ENCODE measurements at regions not wholly inside any gene's neighbourhood (a gene's known extent, or its start where the extent isn't known, plus 50 kb on each side); places are given as distances from the start of the nearest gene placed in this dataset.
"Not testable (repeated sequence)": the region's sequence is repeated elsewhere in the genome, so short reads cannot be mapped to it uniquely, and the experiment has no call there.

DNA sequence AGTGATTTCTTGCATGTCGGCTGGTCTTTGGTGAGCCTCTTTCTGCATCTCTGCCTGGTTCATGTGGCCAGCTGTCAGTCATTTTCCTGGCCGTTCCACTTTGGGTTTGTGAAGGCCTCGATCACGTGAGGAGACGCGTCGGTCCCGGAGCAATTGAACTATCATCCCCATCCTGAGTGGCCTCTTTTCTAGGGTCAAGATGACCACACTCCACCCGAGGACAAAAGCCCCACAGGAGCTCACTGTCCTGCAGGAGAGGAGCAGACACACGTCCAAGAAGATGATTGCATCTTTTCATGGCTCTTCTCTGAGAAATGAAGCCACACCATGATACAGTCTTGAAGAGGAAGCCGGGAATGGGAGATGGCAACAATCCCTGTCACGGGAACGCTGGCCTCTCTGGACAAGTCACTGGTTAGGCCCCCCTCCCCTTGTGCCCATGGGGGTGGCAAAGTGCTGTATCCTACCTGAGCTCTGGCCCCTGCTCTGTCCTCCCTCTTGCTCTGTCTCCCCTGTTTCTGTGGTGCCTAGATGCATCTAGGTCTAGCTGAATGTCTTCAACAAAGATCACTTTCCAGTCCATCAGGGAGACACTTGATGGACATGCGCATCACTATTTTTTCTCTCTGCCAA, 291.4 kb upstream of the ZNF337 start:
- not testable (repeated sequence) for DNase-seq (ENCODE audit: low read depth in 2 of 2)

DNA sequence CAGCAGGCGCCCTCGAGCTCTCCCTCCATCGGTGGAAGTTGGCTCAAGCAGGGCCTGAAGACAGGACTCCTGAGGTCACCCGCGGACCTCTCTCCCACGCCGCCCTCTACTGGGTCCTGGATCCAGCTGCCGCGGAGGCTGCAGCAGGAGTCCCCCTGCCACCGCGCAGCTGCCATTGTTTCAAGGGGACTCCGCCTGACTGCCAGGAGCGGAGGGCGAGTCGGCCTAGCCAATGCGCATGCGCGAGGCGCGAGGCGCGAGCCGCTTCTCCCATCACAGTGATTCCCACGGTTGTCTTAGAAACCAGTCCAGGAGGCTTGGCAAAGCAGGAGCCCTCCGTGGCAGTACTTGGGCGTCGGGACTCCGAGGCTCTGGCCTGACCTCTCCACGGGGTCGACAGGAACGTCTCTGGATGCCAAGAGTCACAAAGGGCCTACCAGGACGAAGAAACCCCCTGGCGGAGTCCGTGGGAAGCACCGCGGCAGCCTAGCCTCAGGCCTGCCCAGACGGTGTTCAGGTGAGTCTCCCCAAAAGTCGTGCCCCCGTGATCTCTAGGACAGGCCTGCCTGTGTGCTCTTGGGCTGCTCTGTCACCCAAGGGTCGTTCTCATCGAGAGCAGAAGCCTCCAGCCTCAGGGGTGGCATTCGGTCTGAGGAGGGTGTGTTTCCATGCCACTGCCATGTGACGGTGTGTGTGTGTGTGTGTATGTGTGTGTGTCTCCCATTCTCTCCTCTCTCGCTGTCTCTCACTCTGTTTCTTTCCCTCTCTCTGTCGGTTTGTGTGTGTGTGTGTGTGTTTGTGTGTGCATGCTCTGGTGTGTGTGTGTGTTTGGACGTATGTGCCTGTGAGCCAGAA, 290.6 kb upstream of the ZNF337 start:
- peak in 1 of 2 donors; percentile 37 for DNase-seq (ENCODE audit: low read depth in 2 of 2)

DNA sequence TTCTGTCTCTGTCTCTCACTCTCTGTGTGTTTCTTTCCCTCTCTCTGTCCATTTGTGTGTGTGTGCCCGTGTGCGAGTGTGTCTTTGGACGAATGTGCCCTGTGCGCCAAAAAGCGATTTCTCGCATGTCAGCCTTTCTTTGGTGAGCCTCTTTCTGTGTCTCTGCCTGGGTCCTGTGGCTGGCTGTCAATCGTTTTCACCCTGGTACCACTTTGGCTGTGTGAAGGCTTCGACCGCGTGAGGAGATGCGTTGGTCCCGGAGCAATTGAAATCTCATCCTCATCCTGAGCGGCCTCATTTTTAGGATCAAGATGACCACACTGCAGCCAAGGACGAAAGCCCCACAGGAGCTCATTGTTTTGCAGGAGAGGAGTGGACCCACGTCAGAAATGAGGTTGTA, 288.9 kb upstream of the ZNF337 start:
- DNase-seq (ENCODE audit: low read depth in 2 of 2), result no peak

DNA sequence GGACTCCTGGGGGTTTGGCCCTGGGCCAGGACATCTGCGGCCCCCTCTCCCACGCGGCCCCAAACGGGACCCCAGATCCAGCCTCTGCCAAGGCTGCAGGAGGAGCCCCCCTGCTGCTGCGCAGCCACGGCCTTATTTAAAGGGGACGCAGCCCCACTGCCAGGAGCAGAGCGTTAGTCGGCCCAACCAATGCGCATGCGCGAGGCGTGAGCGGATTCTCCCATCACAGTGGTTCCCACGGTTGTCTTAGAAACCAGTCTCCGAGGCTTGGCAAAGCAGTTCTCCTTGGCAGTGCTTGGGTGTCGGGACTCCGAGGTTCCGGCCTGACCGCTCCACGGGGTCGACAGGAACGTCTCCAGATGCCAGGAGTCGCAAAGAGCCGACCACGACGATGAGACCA, 288.3 kb upstream of the ZNF337 start:
- peak in 1 of 2 donors; percentile 39 for DNase-seq (ENCODE audit: low read depth in 2 of 2)

DNA sequence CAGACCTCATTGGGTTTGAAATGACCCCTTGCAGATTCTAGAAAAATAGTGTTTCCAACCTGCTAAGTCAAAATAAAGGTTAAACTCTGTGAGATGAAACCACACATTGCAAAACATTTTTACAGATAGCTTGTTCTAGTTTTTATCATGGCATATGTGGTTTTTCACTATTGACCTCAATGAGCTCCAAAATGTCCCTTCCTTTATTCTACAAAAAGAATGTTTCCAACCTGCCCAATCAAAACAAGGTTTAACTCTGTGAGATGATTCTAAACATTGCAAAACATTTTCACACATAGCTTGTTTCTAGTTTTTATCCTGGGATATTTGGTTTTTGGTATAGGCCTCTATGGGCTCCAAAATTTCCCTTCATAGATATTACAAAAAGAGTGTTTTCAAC, 286.0 kb upstream of the ZNF337 start:
- DNase-seq (ENCODE audit: low read depth in 2 of 2), result not testable (repeated sequence)

DNA sequence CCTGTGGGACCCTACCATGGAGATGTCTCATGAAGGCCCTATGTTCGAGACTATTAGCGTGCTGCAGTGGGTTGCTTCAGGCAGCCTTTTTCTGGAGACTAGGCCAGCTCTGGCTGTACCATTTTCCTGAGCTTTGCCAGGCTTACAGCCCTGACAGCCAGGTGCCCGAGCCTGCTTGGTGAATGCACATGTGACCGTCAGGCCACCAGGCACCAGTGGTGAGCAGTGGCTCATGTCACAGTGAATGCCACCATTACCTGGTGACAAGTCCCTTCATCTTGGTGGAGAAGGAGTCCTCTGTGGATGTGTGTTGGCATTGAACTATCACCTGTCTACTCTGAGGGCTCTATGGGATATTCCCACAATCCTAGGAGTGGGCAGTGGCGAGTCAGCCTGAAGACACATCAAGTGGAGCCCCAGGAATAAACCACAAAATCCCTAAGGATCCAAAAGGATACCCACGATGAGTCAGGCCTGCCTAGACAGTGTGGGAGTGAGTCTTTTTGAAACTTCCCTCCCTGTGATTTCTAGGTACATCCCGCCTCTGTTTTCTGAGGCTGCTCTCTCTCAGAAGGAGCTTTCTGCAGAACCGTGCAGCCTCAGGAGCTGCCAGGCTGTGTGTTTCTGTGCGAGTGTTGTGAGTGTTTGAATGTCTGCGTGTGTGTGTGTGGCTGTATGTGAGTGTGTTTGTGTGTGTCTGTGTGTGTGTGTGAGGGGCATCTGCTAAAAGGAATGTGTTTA, 282.0 kb upstream of the ZNF337 start:
- DNase-seq (ENCODE audit: low read depth in 2 of 2), result not testable (repeated sequence)

DNA sequence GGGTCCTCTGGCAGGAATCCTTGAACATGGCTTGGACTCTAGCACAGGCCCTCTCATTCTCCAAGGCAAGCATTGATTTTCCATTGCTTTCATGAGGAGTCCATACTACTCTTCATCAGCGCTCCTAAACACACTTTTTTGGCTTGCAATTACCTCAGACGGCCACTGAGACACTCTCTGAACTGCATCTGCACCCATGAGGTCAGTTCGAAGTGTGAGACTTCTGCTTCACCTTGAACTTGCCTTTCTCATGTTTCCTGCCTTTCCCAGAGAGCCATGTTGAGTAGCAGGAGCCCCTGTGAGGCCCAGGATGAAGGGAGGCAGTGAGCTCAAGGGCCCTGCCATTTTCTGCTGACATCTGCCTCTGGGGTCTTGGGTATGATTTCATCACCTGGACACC, 279.2 kb upstream of the ZNF337 start:
- not testable (repeated sequence) for DNase-seq (ENCODE audit: low read depth in 2 of 2)

DNA sequence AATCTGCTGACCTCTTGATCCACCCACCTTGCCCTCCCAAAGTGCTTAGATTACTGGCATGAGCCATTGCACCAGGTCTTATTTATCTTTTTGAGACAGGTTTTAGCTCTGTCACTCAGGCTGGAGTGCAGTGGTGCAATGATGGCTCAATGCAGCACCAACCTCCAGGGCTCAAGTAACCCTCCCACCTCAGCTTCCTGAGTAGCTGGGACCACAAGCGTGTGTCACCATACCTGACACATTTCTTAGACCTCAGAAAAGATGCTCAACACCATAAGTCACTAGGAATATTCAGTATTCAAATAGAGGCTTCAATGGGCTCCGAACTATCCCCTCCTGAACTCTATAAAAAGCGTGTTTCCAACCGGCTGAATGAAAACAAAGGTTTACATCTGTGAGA, 268.6 kb upstream of the ZNF337 start:
- DNase-seq (ENCODE audit: low read depth in 2 of 2), result not testable (repeated sequence)

DNA sequence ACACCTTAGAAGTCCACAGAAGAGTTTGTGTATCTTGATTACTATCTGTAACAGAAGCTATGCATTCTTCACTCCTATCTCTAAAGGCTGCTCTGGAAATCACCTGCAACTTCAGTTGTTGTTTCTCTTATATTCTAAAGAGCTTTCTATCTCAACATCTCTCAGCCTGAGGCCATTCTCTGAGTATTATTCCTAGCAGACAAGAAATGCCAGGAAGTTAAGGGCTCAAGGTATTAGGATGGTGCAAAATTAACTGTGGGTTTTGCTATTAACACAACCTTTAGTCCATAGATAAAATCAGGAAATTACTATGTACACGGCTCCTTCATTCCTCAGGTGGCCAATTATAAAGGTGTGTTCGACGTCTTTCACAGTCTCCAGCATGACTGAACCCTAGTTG, 257.2 kb upstream of the ZNF337 start:
- not testable (repeated sequence) for DNase-seq (ENCODE audit: low read depth in 2 of 2)

DNA sequence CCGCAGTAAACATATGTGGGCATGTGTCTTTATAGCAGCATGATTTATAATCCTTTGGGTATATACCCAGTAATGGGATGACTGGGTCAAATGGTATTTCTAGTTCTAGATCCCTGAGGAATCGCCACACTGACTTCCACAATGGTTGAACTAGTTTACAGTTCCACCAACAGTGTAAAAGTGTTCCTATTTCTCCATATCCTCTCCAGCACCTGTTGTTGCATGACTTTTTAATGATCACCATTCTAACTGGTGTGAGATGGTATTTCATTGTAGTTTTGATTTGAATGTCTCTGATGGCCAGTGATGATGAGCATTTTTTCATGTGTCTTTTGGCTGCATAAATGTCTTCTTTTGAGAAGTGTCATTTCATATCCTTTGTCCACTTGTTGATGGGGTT, 238.6 kb upstream of the ZNF337 start:
- not testable (repeated sequence) for DNase-seq (ENCODE audit: low read depth in 2 of 2)

DNA sequence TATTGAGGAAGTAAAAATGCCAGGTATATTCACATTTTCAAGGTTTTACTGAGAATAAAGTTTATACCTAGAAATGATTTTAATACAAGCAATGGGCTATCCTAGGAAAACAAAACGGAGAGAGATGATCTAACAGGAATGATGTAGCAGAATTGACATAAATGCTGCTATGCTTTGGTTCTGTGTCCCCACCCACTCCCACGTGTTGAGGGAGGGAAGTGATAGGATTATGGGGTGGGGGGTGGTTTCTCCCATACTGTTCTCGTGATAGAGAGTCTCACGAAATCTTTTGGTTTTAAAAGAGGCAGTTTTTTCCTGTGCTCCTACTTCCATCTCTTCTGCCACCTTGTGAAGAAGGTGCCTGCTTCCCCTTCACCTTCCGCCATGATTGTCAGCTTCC, 236.2 kb upstream of the ZNF337 start:
- DNase-seq (ENCODE audit: low read depth in 2 of 2), result not testable (repeated sequence)

DNA sequence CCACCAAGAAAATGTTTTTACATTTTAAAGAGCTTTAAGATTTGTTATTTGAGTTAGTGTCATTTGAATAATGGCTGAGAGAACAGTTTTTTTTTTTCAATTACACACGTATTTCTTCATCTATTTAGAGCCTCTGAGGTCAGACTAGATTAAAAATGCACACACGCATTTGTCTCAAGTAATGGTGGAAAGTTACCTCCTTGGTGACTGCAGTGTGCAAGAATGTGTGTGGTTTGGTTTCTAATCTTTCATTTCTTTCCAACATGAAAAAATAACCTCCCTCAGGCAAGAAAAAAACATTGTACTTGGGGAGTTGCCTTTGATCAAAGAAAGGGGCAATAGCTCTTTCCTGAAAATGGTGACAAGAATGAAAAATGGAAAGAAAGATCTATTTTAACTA, 235.5 kb upstream of the ZNF337 start:
- DNase-seq (ENCODE audit: low read depth in 2 of 2), result not testable (repeated sequence)

DNA sequence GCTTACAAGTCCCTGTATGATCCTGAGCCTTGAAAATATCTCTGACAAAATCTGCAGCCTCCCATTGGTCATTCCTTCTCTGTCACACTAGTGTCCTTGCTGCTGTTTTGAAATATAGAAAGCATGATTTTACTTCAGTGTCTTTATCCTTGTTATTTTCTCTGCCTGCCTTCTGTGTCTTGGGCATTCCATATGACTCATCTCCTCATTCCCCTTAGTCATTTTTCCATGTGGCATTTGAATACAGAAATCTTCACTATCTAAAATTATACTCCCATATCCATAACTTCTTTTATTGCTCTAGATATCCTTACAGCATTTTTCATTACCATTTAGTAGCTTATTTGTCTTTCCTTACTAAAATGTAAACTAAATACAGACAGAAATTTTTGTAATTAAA, 205.7 kb upstream of the ZNF337 start:
- DNase-seq (ENCODE audit: low read depth in 2 of 2), result not testable (repeated sequence)

DNA sequence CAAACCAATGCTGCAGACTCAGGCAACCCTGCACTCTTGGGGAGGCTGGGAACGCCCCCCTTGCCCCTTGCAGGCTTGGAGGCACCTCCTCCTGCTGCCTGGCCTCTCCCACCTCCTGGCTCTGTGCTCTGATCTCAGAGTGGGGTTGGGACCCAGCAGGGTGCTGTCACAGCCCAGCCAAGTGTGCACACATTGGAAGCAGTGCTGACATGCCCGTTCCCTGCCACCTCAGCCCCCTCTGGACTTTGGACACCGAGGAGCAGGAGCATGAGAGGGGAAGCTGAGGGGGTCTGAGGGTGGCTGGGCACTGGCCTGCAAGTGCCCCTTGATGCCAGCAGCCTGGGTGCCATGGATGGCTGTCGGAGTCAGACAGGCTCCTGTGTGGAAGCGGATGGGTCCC, 202.0 kb upstream of the ZNF337 start:
- not testable (repeated sequence) for DNase-seq (ENCODE audit: low read depth in 2 of 2)

DNA sequence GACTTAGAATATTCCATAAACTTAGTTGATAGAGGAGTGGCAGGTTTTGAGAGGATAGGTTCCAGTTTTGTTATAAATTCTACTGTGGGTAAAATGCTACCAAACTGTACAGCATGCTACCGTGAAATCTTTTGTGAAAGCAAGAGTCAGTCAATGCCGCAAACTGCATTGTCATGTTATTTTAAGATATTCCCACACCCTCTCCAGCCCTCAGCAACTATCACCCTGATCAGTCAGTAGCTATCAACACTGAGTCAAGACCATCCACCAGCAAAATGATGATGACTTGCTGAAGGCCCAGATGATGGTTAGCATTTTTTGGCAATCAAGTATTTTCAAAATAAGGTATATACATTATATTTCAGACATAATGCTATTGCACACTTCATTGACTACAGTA, 182.4 kb upstream of the ZNF337 start:
- DNase-seq (ENCODE audit: low read depth in 2 of 2), result not testable (repeated sequence)

DNA sequence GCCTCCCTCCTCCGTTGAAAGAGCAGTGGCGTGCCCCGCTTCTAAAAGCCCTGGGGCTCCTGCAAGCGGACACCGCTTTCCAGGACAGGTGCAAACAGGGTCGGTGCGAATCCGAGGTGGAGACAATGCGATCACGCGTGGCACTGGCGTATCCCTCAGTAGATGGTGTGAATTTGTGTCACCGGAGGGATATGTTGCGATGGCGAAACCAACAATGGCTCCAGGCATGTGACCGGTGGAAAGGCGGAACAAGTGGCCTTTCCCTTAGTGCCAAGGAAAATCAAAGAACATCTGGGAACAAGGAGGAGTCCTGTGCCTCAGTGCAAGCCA, 172.0 kb upstream of the ZNF337 start:
- DNase-seq (ENCODE audit: low read depth in 2 of 2), result not testable (repeated sequence)

DNA sequence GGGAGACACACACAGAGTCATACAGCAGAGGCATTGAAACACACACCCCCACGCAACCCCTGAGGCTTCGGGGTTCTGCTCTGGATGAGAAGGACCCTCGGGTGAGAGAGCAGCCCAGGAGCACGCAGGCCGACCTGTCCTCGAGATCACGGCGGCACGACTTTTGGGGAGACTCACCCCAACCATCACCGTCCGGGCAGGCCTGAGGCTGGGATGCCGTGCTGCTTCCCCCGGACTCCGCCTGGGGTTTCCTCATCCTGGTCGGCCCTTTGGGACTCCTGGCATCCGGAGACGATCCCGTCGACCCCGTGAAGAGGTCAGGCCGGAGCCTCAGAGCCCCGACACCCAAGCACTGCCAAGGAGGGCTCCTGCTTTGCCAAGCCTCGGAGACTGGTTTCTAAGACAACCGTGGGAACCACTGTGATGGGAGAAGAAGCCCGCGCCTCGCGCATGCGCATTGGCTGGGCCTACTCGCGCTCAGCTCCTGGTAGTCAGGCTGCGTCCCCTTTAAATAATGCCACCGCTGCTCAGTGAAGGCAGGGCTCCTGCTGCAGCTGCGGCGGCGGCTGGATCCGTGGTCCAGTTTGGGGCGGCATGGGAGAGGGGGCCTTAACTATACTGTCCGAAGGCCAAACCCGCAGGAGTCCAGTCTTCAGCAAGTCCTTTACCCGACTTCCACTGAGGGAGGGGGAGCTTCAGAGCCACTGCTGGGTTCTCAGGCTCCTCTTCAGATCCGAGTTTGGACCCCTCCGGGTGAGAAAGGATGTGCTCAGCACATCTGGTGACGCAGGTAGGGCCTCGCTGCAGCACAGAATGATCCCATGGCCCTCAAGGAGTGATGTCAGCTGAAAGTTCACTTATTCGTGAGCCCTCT, 171.4 kb upstream of the ZNF337 start:
- DNase-seq (ENCODE audit: low read depth in 2 of 2), result peak; percentile 12 to 42

DNA sequence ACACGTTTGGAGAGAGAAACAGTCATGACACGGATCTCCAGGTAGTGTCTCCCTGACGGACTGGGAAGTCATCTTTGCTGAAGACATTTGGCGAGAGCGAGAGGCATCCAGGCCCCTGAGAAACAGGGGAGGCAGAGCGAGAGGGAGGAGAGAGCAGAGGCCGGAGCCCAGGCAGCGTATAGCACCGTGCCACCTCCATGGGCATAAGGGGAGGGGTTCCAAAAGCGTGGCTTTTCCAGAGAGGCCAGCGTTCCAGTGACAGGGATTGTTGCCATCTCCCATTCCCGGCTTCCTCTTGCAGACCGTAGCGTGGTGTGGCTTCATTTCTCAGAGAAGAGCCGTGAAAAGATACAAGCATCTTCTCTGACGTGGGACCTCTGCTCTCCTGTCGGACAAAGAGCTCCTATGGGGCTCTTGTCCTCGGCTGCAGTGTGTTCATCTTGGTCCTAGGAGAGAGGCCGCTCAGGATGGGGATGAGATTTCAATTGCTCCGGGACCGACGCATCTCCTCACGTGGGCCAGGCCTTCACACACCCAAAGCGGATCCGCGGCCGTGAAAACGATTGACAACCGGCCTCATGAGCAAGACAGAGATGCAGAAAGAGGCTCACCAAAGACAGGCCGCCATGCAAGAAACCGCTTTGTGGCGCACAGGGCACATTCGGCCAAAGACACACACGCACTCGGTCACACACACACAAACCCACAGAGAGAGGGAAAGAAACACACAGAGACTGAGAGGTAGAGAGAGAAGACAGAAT, 170.5 kb upstream of the ZNF337 start:
- not testable (repeated sequence) for DNase-seq (ENCODE audit: low read depth in 2 of 2)

DNA sequence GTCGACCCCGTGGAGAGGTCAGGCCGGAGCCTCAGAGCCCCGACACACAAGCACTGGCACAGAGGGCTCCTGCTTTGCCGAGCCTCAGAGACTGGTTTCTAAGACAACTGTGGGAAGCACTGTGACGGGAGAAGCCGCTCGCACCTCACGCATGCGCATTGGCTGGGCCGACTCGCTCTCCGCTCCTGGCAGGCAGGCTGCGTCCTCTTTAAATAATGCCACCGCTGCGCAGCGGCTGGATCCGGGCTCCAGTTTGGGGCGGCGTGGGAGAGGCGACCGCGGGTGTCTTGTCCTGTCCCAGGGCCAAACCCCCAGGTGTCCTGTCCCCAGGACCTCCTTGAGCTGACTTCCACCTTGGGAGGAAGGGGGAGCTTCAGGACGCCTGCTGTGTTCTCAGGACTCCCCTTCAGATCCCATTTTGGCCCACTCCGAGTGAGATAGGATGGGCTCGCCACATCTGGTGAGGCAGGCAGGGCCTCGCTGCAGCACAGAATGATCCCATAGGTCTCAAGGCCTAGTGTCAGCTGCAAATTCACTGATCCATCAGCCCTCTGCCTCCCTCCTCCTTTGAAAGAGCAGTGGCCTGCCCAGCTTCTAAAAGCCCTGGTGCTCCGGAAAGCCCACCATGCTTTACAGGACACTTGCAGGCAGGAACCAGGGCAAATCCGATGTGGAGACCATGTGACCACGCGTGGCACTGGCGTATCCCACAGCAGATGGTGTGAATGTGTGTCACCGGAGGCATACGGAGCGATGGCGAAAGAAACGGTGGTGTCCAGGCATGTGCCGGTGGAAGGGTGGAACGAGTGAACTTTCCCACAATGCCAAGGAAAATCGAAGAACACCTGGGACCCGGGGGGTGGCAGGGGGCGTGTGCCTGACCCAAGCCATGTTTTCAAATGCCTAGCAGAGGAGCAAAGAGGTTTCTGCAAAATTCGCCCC, 169.3 kb upstream of the ZNF337 start:
- peak; percentile 24 to 55 for DNase-seq (ENCODE audit: low read depth in 2 of 2)
